AG08396 (cell line): ENCODE measurements at regions not wholly inside any gene's neighbourhood (a gene's known extent, or its start where the extent isn't known, plus 50 kb on each side); places are given as distances from the start of the nearest gene placed in this dataset.

Source experiments
- DNase-seq: peaks from one replicate; pipeline ENCODE4 v3.0.0; 2012; ENCODE audit warnings: low spot score, mixed read lengths

GRCh38 chr15:68500363-68501258, 68.6 kb upstream of the ITGA11 start:
- DNase-seq = no peak

- no peak for DNase-seq
Observed at GRCh38 chr15:68501259-68501591, 69.3 kb upstream of the ITGA11 start.

DNA sequence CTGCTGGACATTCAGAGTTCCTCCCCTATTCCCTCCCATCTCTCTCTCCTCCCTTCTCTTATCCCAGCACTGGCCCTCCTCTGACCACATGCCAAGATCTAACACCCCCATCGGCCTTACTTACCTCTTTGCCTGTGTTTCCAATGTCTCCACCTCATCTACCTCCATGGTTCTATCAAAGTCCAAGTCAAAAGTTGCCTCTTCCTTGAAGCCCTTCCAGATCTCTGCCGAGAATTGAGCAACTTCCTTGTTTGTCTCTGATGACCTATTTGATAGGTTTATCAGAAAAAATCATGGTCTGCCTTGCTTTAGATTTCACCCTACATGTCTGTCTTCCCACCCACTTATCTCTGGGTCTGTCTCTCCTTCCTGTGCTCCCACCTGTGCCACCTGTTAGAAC, 69.7 kb upstream of the ITGA11 start:
- no peak for DNase-seq

DNA sequence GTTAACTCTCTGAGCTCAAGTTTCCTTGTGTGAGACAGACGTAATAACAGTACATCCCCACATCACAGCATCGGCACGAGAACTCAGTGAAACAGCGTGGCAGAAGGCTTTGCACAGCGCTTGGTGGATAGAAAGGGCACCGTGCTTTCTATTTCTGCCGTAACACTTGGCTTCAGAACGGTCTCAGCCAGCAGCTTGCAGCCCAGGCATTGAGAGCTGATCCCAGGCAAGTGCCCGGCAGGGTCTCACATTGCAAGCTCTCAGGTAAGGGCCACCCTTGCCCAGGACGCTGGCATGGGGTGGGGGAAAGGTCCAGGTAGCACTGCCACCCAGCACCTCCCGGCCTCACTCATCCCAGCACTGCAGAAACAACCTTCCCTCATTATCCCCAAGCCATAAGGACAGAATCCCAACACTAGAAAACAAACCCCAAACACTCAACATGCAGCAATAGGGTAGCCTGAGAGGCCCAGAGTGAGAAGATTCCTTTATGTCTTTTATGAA, 70.5 kb upstream of the ITGA11 start:
- DNase-seq = no peak

DNA sequence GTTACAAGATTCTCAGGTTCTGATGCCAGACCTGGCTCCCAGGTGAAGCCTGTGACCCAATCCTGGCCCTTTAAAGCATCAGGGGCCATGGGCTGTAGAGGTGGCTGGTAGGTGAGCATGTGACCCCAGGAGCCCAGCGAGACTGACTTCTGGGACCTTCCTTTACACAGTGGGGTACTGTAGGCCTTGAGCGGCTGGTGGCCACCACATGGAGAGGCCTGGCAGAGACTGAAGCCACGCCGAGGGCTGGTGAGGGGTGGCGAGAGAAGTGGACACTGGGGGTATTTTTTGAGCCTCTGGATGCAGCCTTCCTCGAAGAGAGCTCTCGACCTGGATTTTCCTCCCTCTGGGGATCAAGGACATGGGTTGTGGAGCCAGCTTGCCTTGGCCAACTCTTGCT, 71.2 kb upstream of the ITGA11 start:
- DNase-seq = no peak

DNA sequence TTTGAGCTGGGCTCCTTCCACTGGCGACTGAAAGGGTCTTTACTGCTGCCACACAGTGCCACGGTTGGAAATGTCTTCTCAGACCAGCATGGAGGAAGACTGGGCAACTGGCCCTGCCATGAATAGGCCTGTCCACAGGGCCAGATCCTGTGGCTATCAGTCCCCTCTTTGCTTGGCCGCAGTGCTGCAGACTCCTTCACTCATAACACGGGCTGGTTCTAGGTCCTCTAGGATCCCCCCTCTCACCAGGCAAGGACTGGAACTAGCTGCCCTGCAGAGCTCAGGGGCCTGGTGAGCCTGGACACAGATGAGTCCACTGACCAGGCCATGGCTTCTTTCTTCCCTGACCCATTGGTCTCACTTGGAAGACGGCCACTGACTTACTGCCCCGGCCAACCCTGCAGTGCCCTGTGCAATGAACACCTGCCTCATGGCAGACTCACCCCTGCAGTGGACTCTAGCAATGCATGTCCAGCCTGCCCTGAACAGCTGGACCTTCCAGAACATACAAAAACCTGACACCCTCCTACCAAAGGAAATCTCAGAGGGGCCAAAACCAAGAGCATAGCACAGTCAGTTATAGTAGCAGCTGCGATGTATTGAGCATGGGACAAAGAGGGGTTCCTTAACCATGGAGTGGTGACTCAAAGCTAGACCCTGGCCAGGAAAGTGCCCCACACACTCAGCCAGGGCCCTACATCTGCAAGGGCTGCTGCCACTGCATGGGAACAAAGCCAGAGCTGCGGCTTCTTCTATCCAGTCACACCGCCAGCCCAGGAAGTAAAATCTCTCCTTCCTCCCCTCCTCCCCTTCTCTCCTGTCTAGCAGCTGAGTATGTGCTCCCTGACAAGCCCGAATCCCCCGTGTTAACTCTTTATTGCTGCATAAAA, 72.1 kb upstream of the ITGA11 start:
- no peak for DNase-seq

- no peak for DNase-seq
Observed at GRCh38 chr15:68504681-68505170, 72.8 kb upstream of the ITGA11 start.

GRCh38 chr15:68506071-68506470, 72.7 kb upstream of the CORO2B start:
- no peak for DNase-seq

DNA sequence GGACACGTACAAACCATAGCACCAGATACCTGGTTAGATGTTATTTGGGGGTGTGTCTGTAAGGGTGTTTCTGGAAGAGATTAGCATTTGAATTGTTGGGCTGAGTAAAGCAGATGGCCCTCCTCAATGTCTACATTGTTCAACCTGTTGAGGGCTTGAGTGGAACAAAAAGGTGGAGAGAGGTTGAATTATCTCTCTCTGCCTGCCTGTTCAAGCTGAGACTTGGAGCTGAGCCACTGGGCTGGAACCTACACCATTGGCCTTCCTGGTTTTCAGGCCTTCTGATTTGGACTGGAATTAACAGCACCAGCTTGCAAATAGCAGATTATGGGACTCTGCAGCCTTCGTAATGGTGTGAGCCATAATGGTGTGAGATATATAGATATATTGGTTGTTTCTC, 71.3 kb upstream of the CORO2B start:
- DNase-seq = no peak

GRCh38 chr15:68508485-68509189, 70.2 kb upstream of the CORO2B start:
- DNase-seq = no peak

- no peak for DNase-seq
Observed at GRCh38 chr15:68510558-68510957, 68.2 kb upstream of the CORO2B start.

- DNase-seq = no peak
Observed at GRCh38 chr15:68511073-68511991, 67.5 kb upstream of the CORO2B start.

DNA sequence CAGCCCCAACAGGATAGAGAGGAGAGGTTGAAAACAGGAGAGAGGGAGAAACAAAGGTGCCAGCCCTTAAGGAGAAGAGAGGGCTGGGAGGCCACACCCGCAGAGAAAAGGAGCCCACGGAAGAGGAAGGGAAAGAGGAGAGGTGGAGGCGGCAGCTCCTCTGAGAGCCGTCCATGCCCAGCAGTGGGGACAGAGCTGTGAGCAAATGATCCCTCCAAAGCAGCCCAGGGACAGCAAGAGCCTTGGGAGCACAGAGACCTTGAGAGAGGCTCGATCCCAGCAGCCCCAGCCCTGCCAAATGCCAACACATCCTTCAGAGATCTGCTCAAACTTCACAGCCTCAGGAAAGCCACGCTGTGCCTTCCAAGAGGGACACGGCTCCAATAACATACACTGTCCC, 66.7 kb upstream of the CORO2B start:
- no peak for DNase-seq

DNA sequence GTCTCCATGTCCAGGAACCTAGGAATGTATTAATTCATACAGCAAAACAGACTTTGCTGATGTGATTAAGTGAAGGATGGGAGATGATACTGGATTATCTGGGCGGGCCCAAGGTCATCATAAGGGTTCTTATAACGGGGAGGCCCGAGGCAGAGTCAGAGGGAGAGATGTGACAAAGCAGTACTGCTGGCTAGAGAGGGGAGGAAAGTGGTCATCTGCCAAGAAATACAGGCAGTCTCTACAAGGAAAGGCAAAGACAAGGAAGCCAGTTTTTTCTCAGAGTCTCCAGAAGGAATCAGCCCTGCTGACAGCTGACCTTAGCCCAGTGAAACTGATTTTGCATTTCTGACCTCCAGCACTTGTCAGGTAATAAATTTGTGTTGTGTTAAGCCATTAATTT, 66.2 kb upstream of the CORO2B start:
- DNase-seq = no peak

DNA sequence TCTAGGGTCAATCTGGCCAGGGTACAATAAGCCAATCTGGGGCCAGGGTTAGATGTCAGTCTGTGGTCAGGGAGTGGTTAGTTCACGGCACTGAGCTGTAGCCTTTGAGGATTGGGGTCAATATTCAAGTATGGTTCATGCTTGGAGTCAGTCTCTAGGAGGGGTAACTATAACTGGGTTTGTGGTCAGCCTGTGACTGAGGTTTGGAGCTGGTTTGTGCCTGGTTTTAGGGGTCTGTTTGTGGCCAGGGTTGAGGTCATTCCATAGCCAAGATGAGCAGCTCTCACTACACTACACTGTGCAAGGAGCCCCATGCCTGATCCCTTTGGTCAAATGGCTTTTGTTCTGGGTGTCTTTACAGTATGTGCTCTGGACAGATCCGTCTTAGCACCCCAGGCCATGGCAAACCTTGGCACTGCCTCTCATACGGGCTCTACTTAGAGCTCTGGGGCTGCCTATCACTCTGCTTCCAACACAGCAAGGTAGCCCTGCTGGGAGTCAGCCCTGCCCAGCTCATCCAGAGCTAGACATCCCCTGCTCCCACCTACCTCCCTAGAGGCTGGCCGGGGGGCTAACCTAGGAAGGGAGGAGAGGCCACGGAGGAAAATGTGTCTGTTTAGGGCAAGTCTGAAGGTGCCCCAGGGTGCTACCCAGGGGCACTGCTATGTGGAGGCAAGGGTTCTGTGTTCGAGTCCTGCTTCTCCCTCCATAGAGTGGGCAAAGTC, 63.3 kb upstream of the CORO2B start:
- no peak for DNase-seq

DNA sequence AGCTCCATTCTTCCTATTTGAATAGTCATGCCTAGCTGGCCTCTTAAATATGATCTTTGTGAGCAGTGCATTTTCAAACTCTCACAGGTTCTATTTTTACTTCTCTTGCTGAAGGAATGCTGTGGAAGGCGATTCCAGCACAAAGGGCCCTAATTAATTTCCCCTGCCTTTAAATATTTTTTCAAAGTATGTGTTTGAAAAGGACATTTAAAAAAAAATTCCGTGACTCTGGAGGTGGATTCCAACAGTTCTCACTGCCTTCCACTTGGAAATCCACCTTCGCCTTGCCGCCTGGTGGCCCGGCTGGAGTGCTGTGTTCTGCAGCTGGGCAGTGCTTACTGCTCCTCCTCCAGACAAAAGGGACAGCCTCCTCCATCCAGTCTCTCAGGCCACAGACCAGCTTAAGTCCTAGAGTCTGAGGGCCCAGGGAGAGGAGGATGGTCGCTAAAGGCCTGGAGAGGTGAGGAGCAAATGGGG, 61.5 kb upstream of the CORO2B start:
- no peak for DNase-seq

DNA sequence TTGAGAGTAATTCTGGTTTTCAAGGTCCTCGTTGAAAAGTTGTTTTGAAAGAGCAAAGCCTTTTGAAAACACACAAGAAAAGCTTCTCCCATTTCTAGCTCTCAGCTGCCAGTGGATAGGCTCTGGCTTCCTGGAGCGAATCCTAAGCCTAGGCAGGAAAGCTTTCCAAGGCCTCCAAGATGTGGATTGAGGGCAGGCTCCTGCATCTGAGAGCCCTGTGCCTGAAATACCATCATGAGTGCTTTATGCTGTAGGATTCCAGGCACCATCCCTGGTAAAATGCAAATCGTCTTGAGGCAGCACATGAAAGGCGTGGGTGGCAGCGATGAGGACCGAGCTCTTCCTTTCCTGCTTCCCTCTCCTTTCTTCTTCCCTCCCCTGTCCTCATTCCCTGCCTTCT, 60.7 kb upstream of the CORO2B start:
- no peak for DNase-seq

- DNase-seq = no peak
Observed at GRCh38 chr15:68518785-68519430, 59.9 kb upstream of the CORO2B start.

- peak; percentile 45 for DNase-seq
Observed at GRCh38 chr15:68524753-68525584, 53.8 kb upstream of the CORO2B start.
